NCI-H2227 (cell line): ENCODE measurements at regions not wholly inside any gene's neighbourhood (a gene's known extent, or its start where the extent isn't known, plus 50 kb on each side); places are given as distances from the start of the nearest gene placed in this dataset.
"Not testable (repeated sequence)": the region's sequence is repeated elsewhere in the genome, so short reads cannot be mapped to it uniquely, and the experiment has no call there.

Source experiments
- DNase-seq: peaks from one replicate; lab custom pipeline; 2025; ENCODE audit not compliant: unreplicated experiment; lab: John Stamatoyannopoulos, UW

DNA sequence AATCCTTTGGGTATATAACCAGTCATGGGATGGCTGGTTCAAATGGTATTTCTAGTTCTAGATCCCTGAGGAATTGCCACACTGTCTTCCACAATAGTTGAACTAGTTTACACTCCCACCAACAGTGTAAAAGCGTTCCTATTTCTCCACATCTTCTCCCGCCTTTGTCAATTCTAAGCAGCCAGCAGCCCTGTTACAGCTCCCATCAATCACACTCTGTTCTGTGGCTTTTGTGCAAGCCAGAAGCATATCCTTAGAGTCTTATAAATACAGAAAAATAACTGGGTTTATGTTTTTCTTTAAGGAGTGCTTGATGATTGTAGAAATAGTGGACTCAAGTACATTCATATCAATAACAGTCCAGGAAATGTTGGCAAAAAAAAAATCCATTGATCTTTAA is 232.9 kb downstream of the ASMT start:
- not testable (repeated sequence) for DNase-seq

GRCh38 chrX:1851527-1851926 is 236.7 kb downstream of the ASMT start:
- no peak for DNase-seq

GRCh38 chrX:1852082-1852481 is 237.2 kb downstream of the ASMT start:
- no peak for DNase-seq

- DNase-seq, result no peak
Measured at GRCh38 chrX:1853447-1853846, 238.6 kb downstream of the ASMT start.

DNA sequence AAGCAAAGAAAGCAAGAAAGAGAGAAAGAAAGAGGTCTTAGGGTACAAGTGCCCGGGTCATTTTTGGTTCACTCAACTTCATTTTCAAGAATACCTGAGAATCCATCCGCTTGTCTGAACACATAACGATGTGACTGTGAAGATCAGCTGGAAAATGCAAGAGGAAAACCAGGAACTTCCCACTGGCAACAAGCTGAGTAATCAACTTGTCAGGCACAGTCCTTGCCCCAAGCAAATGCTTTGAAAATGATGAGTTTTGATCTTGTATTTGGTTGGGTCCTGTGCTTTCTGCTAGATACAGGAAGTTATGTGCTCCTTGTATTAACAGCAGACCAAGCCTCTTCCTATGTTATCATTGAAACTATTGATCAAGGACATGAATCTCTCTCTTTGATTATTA is 239.1 kb downstream of the ASMT start:
- DNase-seq, result no peak

- not testable (repeated sequence) for DNase-seq
Measured at GRCh38 chrX:1854861-1855260, 240.0 kb downstream of the ASMT start.

GRCh38 chrX:1859266-1859665 is 244.4 kb downstream of the ASMT start:
- not testable (repeated sequence) for DNase-seq

DNA sequence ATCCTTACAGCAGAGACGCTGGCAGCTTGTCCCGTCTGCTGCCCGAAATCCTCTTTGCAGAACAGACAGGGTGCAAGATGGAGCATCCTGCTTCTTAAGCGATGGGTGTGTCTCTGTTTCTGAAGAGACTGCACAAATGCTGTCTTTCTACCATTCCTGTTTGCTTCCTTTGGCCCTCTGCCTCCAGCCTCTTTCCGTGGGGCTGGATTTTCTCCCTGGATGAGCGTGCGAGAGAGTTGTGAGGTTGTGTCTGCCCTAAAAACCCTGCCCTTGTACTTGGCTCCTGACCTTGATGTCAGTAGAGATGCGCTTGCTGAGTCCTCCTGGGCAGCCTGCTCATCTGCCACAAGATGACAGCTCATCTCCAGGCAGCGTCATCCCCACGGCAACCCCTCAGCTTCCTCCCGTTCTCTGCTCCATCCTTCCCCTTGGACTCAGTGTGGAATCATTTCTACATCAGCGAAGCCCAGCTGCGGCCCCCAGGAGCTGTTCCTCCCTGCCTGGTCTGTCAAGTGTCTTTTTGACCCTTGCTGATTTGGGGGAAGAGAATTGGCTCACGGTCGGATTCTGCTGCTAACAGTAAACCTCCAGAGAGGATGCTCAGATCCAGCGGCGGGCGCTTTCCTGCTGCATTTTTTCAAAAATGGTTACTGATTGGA is 246.2 kb downstream of the ASMT start:
- DNase-seq, result no peak

DNA sequence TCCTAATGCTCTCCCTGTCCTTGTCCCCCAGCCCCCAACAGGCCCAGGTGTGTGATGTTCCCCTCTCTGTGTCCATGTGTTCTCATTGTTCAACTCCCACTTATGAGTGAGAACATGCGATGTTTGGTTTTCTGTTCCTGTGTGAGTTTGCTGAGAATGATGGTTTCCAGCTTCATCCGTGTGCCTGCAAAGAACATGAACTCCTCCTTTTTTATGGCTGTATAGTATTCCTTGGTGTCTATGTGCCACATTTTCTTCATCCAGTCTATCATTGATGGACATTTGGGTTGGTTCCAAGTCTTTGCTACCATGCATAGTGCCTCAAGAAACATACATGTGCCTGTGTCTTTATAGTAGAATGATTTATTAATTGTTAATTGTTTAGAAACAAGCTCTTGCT is 249.1 kb downstream of the ASMT start:
- not testable (repeated sequence) for DNase-seq

DNA sequence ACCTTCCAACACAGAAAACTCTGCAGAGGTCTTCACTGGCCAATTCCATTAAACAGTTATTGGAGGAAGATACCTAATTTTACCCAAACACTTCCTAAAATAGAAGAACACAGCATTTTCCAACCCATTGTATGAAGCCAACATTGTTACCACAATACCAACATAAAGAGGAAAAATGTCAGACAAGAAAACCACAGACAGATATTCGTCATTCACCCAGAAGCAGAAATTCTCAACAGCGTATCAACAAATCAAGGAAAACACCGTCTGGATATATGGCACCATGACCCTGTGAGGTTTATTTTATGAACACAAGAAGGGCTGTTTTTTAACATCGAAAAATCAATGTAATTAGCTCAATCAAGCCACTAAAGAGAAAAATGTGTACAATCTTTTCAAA is 255.6 kb downstream of the ASMT start:
- DNase-seq, result no peak

DNA sequence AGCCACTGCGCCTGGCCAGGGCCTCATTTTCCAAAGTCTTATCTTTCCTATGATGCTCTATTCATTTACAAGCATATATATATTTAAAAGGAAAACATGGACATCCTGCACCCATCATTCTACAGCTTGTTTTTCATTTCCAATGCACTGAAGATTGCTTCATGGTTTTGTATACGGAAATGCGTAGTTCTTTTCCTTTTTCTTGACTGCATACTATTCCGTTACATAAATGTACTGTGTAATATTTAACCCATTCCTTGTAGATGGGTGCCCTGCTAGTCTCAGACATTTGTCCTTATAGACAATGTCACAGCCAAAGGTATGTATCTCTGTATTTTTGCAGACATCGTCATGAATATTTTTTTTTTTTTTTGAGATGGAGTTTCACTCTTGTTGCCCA is 257.0 kb downstream of the ASMT start:
- no peak for DNase-seq

GRCh38 chrX:1873671-1874070 is 258.8 kb downstream of the ASMT start:
- no peak for DNase-seq

GRCh38 chrX:1874416-1874815 is 259.6 kb downstream of the ASMT start:
- no peak for DNase-seq

DNA sequence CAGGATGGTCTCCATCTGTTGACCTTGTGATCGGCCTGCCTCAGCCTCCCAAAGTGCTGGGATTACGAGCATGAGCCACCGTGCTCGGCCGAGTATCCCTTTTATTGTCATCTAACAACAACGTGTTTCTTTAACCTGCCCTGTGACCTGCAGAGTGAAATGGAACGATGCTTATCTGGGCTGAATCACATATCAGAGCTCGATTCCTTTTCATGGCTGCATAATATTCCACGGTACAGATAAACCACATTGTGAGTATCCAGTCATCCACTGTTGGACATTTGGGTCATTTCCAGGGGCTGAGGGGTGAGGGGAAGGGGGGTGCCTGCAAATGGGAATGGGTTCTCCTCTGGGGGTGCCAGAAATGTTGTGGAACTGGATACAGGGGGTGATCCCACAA is 260.0 kb downstream of the ASMT start:
- no peak for DNase-seq

- DNase-seq, result no peak
Measured at GRCh38 chrX:1876041-1876440, 261.2 kb downstream of the ASMT start.

GRCh38 chrX:1877780-1878179 is 262.9 kb downstream of the ASMT start:
- DNase-seq, result no peak

DNA sequence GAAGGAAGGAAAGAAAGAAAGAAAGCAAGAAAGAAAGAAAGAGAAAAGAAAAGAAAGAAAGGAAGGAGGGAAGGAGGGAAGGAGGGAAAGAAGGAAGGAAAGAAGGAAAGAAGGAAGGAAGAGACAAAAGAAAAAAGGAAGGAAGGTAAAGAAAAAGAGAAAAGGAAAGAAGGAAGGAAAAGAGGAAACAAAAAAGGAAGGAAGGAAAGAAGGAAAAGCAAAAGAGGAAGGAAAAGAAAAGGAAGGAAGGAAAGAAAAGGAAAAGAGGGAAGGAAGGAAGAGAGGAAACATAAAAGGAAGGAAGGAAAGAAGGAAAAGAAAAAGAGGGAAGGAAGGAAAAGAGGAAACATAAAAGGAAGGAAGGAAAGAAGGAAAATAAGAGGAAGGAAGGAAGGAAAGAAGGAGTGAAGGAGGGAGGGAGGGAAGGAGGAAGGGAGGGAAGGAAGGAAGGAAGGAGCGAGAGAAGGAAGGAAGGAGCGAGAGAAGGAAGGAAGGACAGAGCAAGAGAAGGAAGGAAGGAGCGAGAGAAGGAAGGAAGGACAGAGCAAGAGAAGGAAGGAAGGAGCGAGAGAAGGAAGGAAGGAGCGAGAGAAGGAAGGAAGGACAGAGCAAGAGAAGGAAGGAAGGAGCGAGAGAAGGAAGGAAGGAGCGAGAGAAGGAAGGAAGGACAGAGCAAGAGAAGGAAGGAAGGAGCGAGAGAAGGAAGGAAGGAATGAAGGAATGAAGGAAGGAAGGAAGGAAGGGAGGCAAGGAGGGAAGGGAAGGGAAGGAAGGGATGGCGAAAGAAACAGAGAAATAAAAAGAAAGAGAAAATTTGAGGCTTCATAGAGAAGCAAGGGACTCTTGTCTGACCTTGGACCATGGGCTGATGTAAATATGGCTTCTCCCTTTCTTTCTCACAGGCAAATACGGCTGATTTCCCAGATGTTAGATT is 266.3 kb downstream of the ASMT start:
- DNase-seq, result not testable (repeated sequence)

DNA sequence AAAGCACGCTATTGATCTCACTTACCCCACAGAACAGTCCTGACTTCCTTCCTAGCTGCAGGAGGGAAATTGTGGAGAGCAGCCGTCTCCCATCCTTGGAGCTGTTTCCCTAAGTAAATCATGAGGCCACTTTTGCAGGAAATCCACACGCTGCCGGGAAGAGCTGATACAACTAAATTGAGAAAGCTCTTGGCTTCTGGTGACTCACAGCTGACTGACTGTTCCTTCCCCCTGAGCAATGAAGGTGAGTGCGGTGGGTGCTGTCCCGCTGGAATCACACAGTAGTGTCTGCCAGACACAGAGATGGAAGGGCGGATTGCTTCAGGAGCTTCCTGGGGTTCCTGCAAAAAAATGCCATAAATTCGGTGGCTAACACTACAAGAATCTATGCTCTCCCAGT is 268.9 kb downstream of the ASMT start:
- no peak for DNase-seq

- DNase-seq, result no peak
Measured at GRCh38 chrX:1884446-1884845, 269.6 kb downstream of the ASMT start.

DNA sequence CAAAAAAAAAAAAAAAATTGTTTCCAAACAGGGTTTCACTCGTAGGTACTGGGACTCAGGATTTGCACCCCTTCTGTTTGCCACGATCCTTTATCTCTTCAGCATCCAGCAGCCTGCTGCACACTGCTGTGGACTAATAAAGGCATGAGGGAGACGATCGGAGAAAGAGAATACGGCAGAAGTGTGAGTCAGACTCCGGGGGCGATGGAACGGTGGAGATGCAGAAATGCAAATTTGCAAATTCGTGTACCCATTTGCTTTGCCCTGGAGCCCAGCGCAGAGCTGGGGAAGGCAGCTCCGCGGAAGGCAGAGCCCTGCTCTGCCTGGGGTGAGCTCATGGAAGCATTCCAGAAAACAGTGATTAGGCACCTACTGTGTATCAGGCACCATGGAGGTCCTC is 270.3 kb downstream of the ASMT start:
- DNase-seq, result no peak

DNA sequence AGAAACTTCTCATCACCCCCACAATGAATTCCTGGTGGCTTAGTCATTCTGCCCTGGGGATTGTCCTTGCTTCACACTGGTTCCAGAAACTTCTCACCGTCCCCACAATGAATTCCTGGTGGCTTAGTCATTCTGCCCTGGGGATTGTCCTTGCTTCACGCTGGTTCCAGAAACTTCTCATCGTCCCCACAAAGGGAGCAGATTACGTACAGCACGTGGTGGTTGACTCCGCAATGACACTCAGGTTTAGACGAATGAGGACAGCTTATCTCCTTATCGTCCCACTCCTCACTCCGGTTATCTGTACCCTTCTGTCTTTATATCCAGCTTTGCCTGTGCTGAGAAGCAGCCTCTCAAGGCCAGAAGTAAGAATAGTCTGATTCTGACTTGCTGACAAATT is 273.4 kb downstream of the ASMT start:
- not testable (repeated sequence) for DNase-seq

DNA sequence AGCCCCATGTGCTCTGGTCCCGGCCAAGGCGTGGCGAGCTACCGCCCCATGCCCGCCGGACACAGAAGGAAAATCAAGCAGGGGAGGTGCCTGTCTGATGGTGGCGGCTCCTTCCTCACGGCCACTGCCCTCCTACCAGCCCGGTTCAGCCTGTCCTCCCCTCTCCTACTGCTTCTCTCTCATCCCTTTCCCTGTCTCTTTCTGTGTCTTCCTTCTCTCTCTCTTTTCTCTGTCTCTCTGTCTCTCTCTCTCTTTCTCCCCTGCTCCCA is 279.1 kb downstream of the ASMT start:
- no peak for DNase-seq

- no peak for DNase-seq
Measured at GRCh38 chrX:1894740-1895139, 279.9 kb downstream of the ASMT start.
